Caco-2 (cell line): ENCODE measurements at regions not wholly inside any gene's neighbourhood (a gene's known extent, or its start where the extent isn't known, plus 50 kb on each side); places are given as distances from the start of the nearest gene placed in this dataset.
"Not testable (repeated sequence)": the region's sequence is repeated elsewhere in the genome, so short reads cannot be mapped to it uniquely, and the experiment has no call there.

Source experiments
- BruUV-seq: library from RNA; stranded (reverse); fragments of 400-500 nt; replicated peaks from 2 replicates; lab custom pipeline; 2021; lab: Mats Ljungman, UMichigan
- CTCF ChIA-PET: fragments of 300-600 bp; sonication (Branson Sonifier 250); formaldehyde crosslinking; loops from one replicate; lab custom pipeline; 2022; ENCODE audit warnings: antibody characterized with exemption; lab: Charles Lee
- POLR2A ChIA-PET: fragments of 300-600 bp; sonication (Branson Sonifier 250); formaldehyde crosslinking; loops from one replicate; lab custom pipeline; 2022; ENCODE audit warnings: antibody characterized with exemption; lab: Charles Lee
- DNase-seq, 2 experiments: peaks; one replicate each; pipeline versions ENCODE4 v3.0.0 to v3.0.0-alpha.2; 2020 to 2022
- H3K27me3 ChIP-seq: replicated peaks from 2 replicates; pipeline ENCODE4 v1.6.0; 2011; ENCODE audit warnings: low read length; ENCODE audit not compliant: control insufficient read depth, insufficient read depth
- H3K36me3 ChIP-seq: 2 replicates; pipeline ENCODE4 v1.5.1; 2011; ENCODE audit warnings: low read length; ENCODE audit not compliant: control insufficient read depth, insufficient read depth
- H3K4me1 ChIP-seq: fragments of 250-450 bp; sonication (Bioruptor Pico); 2 replicates; pipeline ENCODE4 v1.5.1; 2020; ENCODE audit warnings: mild to moderate bottlenecking
- H3K4me3 ChIP-seq: 2 replicates; pipeline ENCODE4 v1.5.1; 2011; ENCODE audit warnings: low read depth, mild to moderate bottlenecking, control low read depth, low read length
- H3K9me3 ChIP-seq: fragments of 250-450 bp; sonication (Bioruptor Pico); 2 replicates; pipeline ENCODE4 v1.5.1; 2020; ENCODE audit warnings: mild to moderate bottlenecking, moderate library complexity
- H3K27ac Mint-ChIP-seq: one replicate; pipeline ENCODE4 v1.8.0; 2022; ENCODE audit warnings: mixed read lengths; ENCODE audit not compliant: unreplicated experiment
- H3K27me3 Mint-ChIP-seq: one replicate; pipeline ENCODE4 v1.8.0; 2022; ENCODE audit warnings: mixed read lengths; ENCODE audit not compliant: insufficient read depth, unreplicated experiment
- H3K36me3 Mint-ChIP-seq: one replicate; pipeline ENCODE4 v1.8.0; 2022; ENCODE audit warnings: mild to moderate bottlenecking, mixed read lengths; ENCODE audit not compliant: insufficient read depth, unreplicated experiment
- H3K4me1 Mint-ChIP-seq: one replicate; pipeline ENCODE4 v1.8.0; 2022; ENCODE audit warnings: low read depth, mixed read lengths; ENCODE audit not compliant: unreplicated experiment
- H3K4me3 Mint-ChIP-seq: one replicate; pipeline ENCODE4 v1.8.0; 2022; ENCODE audit warnings: mild to moderate bottlenecking, moderate library complexity, mixed read lengths; ENCODE audit not compliant: unreplicated experiment
- H3K9me3 Mint-ChIP-seq: one replicate; pipeline ENCODE4 v1.8.0; 2022; ENCODE audit warnings: mixed read lengths; ENCODE audit not compliant: unreplicated experiment
- intact Hi-C: fragments of 100-400 bp; cut with micrococcal nuclease; formaldehyde crosslinking; loops from one replicate; pipeline ENCODE4 v1.10.0; 2022; ENCODE audit not compliant: unreplicated experiment
- TF ChIP-seq, protein P1 (sequence below), 2 experiments: fragments of 200-600 bp in 1 of 2; IDR thresholded peaks; 1 replicate in 1 of 2; 2 replicates in 1 of 2; pipeline versions ENCODE4 v1.5.1 to v1.8.0; 2011 to 2022; ENCODE audit warnings: antibody characterized with exemption in 1 of 2, control low read depth in 1 of 2, inconsistent platforms in 1 of 2, low read depth in 1 of 2, low read length in 1 of 2, mild to moderate bottlenecking in 1 of 2, moderate library complexity in 1 of 2; ENCODE audit not compliant: insufficient read depth in 1 of 2, severe bottlenecking in 1 of 2, unreplicated experiment in 1 of 2

DNA sequence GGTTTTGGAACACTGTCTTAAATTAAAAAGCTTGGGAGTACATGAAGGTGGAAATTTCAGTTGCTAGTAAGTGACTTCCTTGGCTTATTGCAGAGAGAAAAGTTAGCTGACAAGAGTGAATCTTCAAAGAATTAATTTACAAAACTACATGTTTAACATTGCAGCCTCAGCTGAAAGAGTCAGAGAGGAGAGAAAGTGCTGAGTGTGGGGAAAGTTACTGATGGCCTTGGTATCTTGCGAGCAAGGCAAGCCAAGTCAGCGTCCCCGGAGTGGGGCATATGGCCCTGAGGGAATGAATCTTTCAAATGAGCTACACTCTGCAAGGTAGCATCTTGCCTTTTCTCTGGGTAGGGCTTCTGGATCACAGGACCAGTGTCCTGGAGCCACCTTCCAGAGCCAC lies 131.3 kb downstream of the LPIN1 start:
- no TSS peak for BruUV-seq
- CTCF ChIA-PET: interaction anchor here (0.5 kb wide), 1 partner anchor 14 kb away, joined by 3 read pairs; no protein-coding TSS in a partner anchor

DNA sequence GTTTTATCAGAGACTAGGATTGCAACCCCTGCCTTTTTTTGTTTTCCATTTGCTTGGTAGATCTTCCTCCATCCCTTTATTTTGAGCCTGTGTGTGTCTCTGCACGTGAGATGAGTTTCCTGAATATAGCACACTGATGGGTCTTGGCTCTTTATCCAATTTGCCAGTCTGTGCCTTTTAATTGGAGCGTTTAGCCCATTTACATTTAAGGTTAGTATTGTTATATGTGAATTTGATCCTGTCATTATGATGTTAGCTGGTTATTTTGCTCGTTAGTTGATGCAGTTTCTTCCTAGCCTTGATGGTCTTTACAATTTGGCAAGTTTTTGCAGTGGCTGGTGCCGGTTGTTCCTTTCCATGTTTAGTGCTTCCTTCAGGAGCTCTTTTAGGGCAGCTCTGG lies 138.8 kb downstream of the LPIN1 start:
- intact Hi-C loops, H3K4me3 ChIP-seq, H3K27ac Mint-ChIP-seq, H3K9me3 ChIP-seq, BruUV-seq, H3K4me1 Mint-ChIP-seq, DNase-seq, H3K36me3 ChIP-seq, H3K36me3 Mint-ChIP-seq, CTCF ChIA-PET, H3K27me3 Mint-ChIP-seq, H3K4me1 ChIP-seq, H3K27me3 ChIP-seq, H3K4me3 Mint-ChIP-seq, POLR2A ChIA-PET: not testable (repeated sequence)
- H3K9me3 Mint-ChIP-seq: peaks cover 20% of the 10 kb centered on the region

More for the DNA sequence above, 131.3 kb downstream of the LPIN1 start:
- Histone ChIP-seq H3K36me3 (no peaks in the 10 kb centered on the region), H3K27me3 (no peaks in the 10 kb centered on the region), H3K4me3 (no peak overlapping the region), H3K4me1 (no peaks in the 10 kb centered on the region), H3K9me3 (no peaks in the 10 kb centered on the region)
- POLR2A ChIA-PET: no interaction called here
- Mint-ChIP-seq H3K9me3 (peaks cover 13% of the 10 kb centered on the region), H3K4me1 (no peaks in the 10 kb centered on the region), H3K27me3 (peaks cover 22% of the 10 kb centered on the region), H3K4me3 (no peak overlapping the region), H3K27ac (no peak overlapping the region), H3K36me3 (no peaks in the 10 kb centered on the region)
- TF ChIP-seq, protein P1, sequence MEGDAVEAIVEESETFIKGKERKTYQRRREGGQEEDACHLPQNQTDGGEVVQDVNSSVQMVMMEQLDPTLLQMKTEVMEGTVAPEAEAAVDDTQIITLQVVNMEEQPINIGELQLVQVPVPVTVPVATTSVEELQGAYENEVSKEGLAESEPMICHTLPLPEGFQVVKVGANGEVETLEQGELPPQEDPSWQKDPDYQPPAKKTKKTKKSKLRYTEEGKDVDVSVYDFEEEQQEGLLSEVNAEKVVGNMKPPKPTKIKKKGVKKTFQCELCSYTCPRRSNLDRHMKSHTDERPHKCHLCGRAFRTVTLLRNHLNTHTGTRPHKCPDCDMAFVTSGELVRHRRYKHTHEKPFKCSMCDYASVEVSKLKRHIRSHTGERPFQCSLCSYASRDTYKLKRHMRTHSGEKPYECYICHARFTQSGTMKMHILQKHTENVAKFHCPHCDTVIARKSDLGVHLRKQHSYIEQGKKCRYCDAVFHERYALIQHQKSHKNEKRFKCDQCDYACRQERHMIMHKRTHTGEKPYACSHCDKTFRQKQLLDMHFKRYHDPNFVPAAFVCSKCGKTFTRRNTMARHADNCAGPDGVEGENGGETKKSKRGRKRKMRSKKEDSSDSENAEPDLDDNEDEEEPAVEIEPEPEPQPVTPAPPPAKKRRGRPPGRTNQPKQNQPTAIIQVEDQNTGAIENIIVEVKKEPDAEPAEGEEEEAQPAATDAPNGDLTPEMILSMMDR (IDR thresholded peaks at IDR 0.05; ENCODE audit: insufficient read depth in 1 of 2, low read depth in 1 of 2, low read length in 1 of 2, severe bottlenecking in 1 of 2, unreplicated experiment in 1 of 2): no peak
- no peak for DNase-seq
- intact Hi-C loops: no loop called here

DNA sequence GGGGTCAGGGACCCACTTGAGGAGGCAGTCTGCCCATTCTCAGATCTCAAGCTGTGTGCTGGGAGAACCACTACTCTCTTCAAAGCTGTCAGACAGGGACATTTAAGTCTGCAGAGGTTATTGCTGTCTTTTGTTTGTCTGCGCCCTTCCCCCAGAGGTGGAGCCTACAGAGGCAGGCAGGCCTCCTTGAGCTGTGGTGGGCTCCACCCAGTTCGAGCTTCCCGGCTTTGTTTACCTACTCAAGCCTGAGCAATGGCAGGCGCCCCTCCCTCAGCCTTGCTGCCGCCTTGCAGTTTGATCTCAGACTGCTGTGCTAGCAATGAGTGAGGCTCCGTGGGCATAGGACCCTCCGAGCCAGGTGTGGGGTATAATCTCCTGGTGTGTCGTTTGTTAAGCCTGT lies 140.5 kb downstream of the LPIN1 start:
- H3K27ac Mint-ChIP-seq, CTCF ChIA-PET, H3K27me3 ChIP-seq, H3K4me3 Mint-ChIP-seq, H3K27me3 Mint-ChIP-seq, H3K4me1 ChIP-seq, H3K36me3 Mint-ChIP-seq, H3K4me1 Mint-ChIP-seq, H3K4me3 ChIP-seq, H3K36me3 ChIP-seq, POLR2A ChIA-PET, DNase-seq, BruUV-seq, H3K9me3 ChIP-seq, intact Hi-C loops: not testable (repeated sequence)
- H3K9me3 Mint-ChIP-seq: peaks cover 23% of the 10 kb centered on the region

DNA sequence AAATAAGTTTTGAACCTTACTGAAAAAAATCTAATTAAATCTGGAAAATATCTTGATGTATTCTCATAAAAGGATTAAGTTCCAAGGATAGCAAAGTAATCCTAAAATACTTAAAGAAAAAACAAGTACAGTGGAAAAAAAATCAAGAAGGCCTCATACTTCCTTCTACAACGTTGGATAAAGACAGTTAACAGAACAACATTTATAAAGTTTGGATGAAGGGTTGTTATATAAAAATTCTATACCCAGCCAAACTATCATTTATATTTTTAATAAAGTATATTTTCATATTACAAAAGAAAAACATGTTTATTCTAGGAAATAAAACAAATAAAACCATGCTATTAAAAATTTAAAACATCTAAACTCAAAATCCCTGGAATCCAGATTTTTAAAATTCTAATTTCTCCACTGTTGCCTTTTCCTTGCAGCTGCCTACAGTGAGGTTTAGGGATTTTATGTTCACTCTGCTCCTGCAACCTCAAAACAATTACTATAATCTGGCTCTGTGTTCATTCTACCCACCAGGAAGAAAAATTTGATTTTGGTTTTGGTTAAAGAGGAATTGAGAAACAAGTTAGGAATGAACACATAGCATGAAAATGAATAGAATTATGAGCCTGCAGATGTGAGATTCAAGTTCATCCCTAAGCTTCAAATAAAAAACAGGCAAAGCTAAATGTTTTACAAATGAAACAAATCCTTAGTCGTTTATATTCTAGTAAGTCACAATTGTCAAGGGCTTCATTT lies 142.8 kb downstream of the LPIN1 start:
- TF ChIP-seq, protein P1 (IDR thresholded peaks at IDR 0.05; ENCODE audit: insufficient read depth in 1 of 2, low read depth in 1 of 2, low read length in 1 of 2, severe bottlenecking in 1 of 2, unreplicated experiment in 1 of 2): no peak
- no peaks in the 10 kb centered on the region for H3K4me1 ChIP-seq
- CTCF ChIA-PET: no interaction called here
- Mint-ChIP-seq H3K9me3 (peaks cover 43% of the 10 kb centered on the region), H3K4me1 (no peaks in the 10 kb centered on the region), H3K36me3 (no peaks in the 10 kb centered on the region), H3K27ac (no peak overlapping the region), H3K4me3 (no peak overlapping the region), H3K27me3 (peaks cover 7% of the 10 kb centered on the region)
- no peak for DNase-seq
- BruUV-seq: no TSS peak
- no peaks in the 10 kb centered on the region for H3K27me3 ChIP-seq
- POLR2A ChIA-PET: no interaction called here
- H3K4me3 ChIP-seq: no peak overlapping the region
- no peaks in the 10 kb centered on the region for H3K36me3 ChIP-seq
- H3K9me3 ChIP-seq: peaks cover 10% of the 10 kb centered on the region; the same call in 1 of the 2 replicates
- intact Hi-C loops: no loop called here
